ENCODE measurements at regions not wholly inside any gene's neighbourhood (a gene's known extent, or its start where the extent isn't known, plus 50 kb on each side); places are given as distances from the start of the nearest gene placed in this dataset.

DNA sequence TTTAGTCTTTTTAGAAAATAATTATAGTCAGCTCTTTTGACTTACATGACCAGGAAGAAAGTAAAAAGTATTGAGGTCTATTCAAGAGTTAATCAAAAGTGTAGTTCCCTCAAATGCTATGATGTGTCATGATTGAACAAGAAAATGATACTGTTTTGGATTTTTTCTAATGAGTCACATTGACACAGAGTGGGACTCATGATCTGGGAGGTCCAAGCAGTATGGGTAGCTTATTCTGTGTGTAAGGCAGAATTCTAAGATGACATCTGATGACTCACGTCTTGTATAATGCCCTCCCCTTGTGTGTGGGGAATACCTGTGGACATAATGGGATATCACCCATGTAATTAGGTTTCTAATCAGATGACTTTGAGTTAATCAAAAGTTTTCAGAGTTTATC lies 178.1 kb upstream of the DDHD1 start:
- H3K9me3 ChIP-seq (ENCODE audit: control insufficient read depth, low read depth, low read length): no peaks in the 10 kb centered on the region
- H3K56ac ChIP-seq (ENCODE audit: insufficient read length, low read depth, low read length): no peak overlapping the region
- no peaks in the 10 kb centered on the region for H3K27me3 ChIP-seq (ENCODE audit: insufficient read depth, low read length)
- no peak overlapping the region for H2AK5ac ChIP-seq (ENCODE audit: insufficient read length, low read length)
- H2BK15ac ChIP-seq (ENCODE audit: low read depth, low read length): no peak overlapping the region
- no peak overlapping the region for H3K9ac ChIP-seq (ENCODE audit: extremely low read depth, insufficient read length, low read length)
- H3K18ac ChIP-seq (ENCODE audit: insufficient read length, low read depth, low read length): no peak overlapping the region
- TF ChIP-seq, protein P1, sequence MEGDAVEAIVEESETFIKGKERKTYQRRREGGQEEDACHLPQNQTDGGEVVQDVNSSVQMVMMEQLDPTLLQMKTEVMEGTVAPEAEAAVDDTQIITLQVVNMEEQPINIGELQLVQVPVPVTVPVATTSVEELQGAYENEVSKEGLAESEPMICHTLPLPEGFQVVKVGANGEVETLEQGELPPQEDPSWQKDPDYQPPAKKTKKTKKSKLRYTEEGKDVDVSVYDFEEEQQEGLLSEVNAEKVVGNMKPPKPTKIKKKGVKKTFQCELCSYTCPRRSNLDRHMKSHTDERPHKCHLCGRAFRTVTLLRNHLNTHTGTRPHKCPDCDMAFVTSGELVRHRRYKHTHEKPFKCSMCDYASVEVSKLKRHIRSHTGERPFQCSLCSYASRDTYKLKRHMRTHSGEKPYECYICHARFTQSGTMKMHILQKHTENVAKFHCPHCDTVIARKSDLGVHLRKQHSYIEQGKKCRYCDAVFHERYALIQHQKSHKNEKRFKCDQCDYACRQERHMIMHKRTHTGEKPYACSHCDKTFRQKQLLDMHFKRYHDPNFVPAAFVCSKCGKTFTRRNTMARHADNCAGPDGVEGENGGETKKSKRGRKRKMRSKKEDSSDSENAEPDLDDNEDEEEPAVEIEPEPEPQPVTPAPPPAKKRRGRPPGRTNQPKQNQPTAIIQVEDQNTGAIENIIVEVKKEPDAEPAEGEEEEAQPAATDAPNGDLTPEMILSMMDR (conservative IDR thresholded peaks at IDR 0.05): no peak
- H2BK20ac ChIP-seq (ENCODE audit: low read depth, low read length, poor library complexity, severe bottlenecking): no peak overlapping the region
- H3K4me3 Mint-ChIP-seq: no peak overlapping the region
- no peak overlapping the region for H2BK5ac ChIP-seq (ENCODE audit: insufficient read length, low read length)
- H3K79me2 ChIP-seq (ENCODE audit: insufficient read depth, low read length): no peaks in the 10 kb centered on the region
- no peak overlapping the region for H3K27ac ChIP-seq (ENCODE audit: insufficient read length, low read depth, low read length)
- H3K4ac ChIP-seq (ENCODE audit: low read depth, low read length): no peak overlapping the region
- no peak overlapping the region for H3K23ac ChIP-seq (ENCODE audit: insufficient read length, low read depth, low read length)
- no peak overlapping the region for H2BK120ac ChIP-seq (ENCODE audit: low read depth, low read length, poor library complexity, severe bottlenecking)
- no CpG with 5 or more reads among the region's 1 CpG for WGBS (ENCODE audit: extremely low coverage, insufficient read length, low lambda C conversion rate)
- peaks cover 24 to 38% of the 10 kb centered on the region in 2 experiments for H3K4me1 Mint-ChIP-seq
- no peak overlapping the region for H3T11ph ChIP-seq (ENCODE audit: low read length)
- H3K36me3 Mint-ChIP-seq (ENCODE audit: insufficient read depth in 1 of 3, low read depth in 3 of 3): no peaks in the 10 kb centered on the region
- no peaks in the 10 kb centered on the region for H3K23me2 ChIP-seq (ENCODE audit: insufficient read length, low read depth, low read length, poor library complexity, severe bottlenecking)
- no peaks in the 10 kb centered on the region; a peak in 1 of 5 replicates for H3K9me3 Mint-ChIP-seq
- no peak overlapping the region for H2BK12ac ChIP-seq (ENCODE audit: insufficient read length, low read depth, low read length)
- no peak for DNase-seq
- no peak overlapping the region for H2AFZ ChIP-seq (ENCODE audit: low read length)
- no peaks in the 10 kb centered on the region for H3K79me1 ChIP-seq (ENCODE audit: insufficient read depth, low read depth, low read length, poor library complexity, severe bottlenecking)
- H4K5ac ChIP-seq (ENCODE audit: insufficient read length, low read depth, low read length): no peak overlapping the region
- H3K14ac ChIP-seq (ENCODE audit: insufficient read depth, low read length): no peak overlapping the region
- H3K4me2 ChIP-seq (ENCODE audit: insufficient read depth, insufficient read length, low read length): no peak overlapping the region
- H4K8ac ChIP-seq (replicated peaks; ENCODE audit: insufficient read length, low read depth, low read length): no peak overlapping the region
- H3K27me3 Mint-ChIP-seq (ENCODE audit: low read depth): no peaks in the 10 kb centered on the region; the same call in 1 of the 2 replicates
- H3K27ac Mint-ChIP-seq: no peak overlapping the region
- peaks cover 8% of the 10 kb centered on the region; the same call in 1 of the 2 replicates for H3K4me1 ChIP-seq (ENCODE audit: insufficient read depth, low read length)
- H4K20me1 ChIP-seq (ENCODE audit: control insufficient read depth, insufficient read depth, insufficient read length): no peaks in the 10 kb centered on the region
- no peak overlapping the region for H4K91ac ChIP-seq (ENCODE audit: insufficient read length, low read depth, low read length)
